ENCODE measurements at regions not wholly inside any gene's neighbourhood (a gene's known extent, or its start where the extent isn't known, plus 50 kb on each side); places are given as distances from the start of the nearest gene placed in this dataset.

DNA sequence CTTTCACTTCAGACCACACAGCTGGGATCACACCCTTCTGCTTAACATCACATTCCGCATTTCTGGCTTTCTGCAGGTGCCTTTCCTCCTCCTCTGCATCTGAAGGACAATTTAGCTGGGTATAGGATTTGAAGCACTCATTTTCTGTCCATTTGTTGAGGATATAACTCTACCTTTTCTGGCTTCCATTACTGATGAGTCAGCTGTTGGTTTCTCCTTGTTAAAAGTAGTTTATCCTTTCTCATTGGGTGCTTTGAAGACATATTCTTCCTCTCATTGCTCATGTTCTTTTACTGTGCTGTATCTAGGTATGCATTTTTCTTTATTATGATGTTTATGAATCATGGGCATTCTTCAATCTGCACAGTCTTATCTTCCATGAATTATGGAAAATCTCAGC, 199.3 kb upstream of the SOX1 start:
- H3K27ac Mint-ChIP-seq, result no peak overlapping the region
- no peak for DNase-seq
- H3K36me3 Mint-ChIP-seq (ENCODE audit: insufficient read depth), result no peaks in the 10 kb centered on the region
- no peaks in the 10 kb centered on the region for H3K4me1 Mint-ChIP-seq (ENCODE audit: low read depth in 2 of 2)
- no peak overlapping the region for H3K4me3 Mint-ChIP-seq
- H3K27me3 Mint-ChIP-seq, result peaks cover 8 to 24% of the 10 kb centered on the region in 2 donors
- peaks cover 0 to 13% of the 10 kb centered on the region in 2 donors for H3K9me3 Mint-ChIP-seq
- no peak for ATAC-seq (replicated peaks)

DNA sequence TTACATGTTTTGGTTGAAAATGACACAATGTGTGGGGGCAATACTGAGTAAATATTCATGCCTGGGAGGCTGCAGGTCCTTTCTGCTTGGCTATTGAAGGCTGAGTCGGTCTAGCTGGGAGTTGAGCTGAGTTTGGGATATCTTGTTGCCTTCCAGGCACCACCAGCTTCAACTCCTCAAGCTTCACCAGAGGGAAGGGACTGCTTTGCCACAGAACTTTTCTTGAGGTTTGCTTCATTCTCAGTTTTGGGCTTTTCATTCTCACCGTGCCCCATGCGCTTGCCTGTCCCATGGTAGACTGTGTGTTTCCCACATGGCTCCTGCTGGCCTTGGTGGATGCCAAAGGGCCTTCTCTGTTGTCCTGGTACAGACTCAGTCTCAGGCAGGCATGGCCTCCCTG, 198.2 kb upstream of the SOX1 start:
- no peaks in the 10 kb centered on the region for H3K4me1 Mint-ChIP-seq (ENCODE audit: low read depth in 2 of 2)
- H3K27ac Mint-ChIP-seq, result no peak overlapping the region
- H3K9me3 Mint-ChIP-seq, result peaks cover 2 to 13% of the 10 kb centered on the region in 2 donors
- peaks cover 8 to 34% of the 10 kb centered on the region in 2 donors for H3K27me3 Mint-ChIP-seq
- ATAC-seq (replicated peaks) (no peak), DNase-seq (no peak)
- no peaks in the 10 kb centered on the region for H3K36me3 Mint-ChIP-seq (ENCODE audit: insufficient read depth)
- no peak overlapping the region for H3K4me3 Mint-ChIP-seq

DNA sequence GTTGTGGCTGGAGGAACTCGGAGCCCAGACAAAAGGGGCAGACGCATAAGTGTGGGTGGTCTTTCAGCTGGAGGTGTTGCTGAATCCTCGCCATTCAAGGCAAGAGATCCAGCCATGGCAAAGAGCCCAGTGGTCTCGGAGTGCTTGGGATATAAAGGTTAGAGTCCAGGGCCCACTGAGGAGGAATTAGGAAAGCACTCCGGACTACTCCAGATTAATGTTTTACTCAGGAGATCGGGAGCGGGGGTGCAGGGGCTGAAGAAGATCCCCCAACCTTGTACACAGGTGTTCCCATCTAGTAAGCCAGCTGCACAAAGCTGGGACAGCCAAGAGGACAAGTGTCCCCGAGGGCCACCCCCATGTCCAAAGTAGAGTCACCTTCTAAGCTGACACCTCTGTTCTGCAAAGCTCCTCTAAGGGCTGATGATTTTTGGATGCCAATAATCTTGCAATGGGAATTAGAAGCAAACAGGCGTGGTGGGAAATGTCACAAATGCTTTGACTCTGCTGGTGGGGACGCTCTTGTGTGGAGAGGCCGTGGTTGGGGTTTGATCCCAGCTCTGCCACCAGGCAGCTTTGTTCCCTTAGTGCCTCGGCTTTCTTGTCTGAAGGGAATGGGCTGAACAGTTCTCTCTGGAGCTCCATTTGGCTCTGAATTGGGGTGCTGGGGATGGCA, 194.3 kb upstream of the SOX1 start:
- no peak overlapping the region for H3K4me3 Mint-ChIP-seq

DNA sequence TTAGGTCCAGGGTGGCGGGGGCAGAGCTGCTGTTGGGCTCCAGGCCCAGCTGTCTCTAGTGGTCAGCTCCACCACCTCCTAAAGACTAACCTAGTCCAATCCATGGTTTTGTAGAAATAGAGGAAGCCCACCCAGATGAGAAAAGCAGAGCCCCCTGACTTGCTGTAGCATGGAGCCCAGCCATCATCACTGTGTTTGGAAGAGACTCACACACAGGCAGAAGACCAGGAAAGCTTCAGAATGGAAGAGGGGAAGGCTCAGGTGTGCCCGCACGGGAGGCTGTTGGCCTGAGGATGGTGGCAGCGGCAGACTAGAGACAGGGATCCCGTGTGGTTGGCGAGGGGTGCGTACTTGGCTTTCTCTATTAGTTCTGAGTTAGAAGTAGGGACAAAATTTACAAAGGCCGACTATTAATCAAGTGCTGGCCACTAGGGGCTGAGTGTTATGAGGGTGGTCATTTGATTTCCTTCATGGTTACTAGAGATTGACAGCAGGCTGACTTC, 193.2 kb upstream of the SOX1 start:
- Mint-ChIP-seq H3K36me3 (ENCODE audit: insufficient read depth) (peaks cover 3% of the 10 kb centered on the region), H3K4me3 (no peak overlapping the region), H3K4me1 (ENCODE audit: low read depth in 2 of 2) (no peaks in the 10 kb centered on the region), H3K27ac (no peak overlapping the region), H3K27me3 (peaks cover 8 to 46% of the 10 kb centered on the region in 2 donors), H3K9me3 (peaks cover 0 to 4% of the 10 kb centered on the region in 2 donors)
- ATAC-seq (replicated peaks) (no peak), DNase-seq (no peak)

More for the DNA sequence above, 194.3 kb upstream of the SOX1 start:
- ATAC-seq (replicated peaks) (no peak), DNase-seq (no peak)
- H3K9me3 Mint-ChIP-seq, result peaks cover 4 to 8% of the 10 kb centered on the region in 2 donors
- no peak overlapping the region for H3K27ac Mint-ChIP-seq
- peaks cover 3% of the 10 kb centered on the region for H3K36me3 Mint-ChIP-seq (ENCODE audit: insufficient read depth)
- peaks cover 8 to 46% of the 10 kb centered on the region in 2 donors for H3K27me3 Mint-ChIP-seq
- no peaks in the 10 kb centered on the region for H3K4me1 Mint-ChIP-seq (ENCODE audit: low read depth in 2 of 2)

DNA sequence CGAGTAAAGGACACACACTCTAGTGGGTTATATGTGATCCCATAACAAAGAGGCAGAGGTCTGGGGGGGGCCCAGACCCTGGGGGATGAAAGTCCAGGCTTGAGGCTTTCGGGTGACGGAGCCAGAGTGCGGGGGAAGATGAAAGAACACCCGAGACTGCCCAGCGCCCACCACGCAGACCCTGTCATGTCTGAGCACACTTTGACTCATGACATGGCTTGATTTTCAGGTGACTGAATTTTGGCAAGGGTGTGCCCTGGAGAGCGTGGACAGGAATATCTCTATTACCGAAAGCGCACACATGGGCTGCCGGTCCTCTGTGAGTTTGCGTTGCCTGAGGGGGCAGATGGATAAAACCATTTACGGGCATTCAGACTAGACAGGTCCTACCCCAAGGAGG, 192.0 kb upstream of the SOX1 start:
- Mint-ChIP-seq H3K36me3 (ENCODE audit: insufficient read depth) (peaks cover 3% of the 10 kb centered on the region), H3K27ac (no peak overlapping the region), H3K27me3 (peaks cover 8 to 38% of the 10 kb centered on the region in 2 donors), H3K9me3 (peaks cover 0 to 4% of the 10 kb centered on the region in 2 donors), H3K4me1 (ENCODE audit: low read depth in 2 of 2) (no peaks in the 10 kb centered on the region), H3K4me3 (no peak overlapping the region)
- ATAC-seq (replicated peaks), result no peak
- DNase-seq, result no peak

DNA sequence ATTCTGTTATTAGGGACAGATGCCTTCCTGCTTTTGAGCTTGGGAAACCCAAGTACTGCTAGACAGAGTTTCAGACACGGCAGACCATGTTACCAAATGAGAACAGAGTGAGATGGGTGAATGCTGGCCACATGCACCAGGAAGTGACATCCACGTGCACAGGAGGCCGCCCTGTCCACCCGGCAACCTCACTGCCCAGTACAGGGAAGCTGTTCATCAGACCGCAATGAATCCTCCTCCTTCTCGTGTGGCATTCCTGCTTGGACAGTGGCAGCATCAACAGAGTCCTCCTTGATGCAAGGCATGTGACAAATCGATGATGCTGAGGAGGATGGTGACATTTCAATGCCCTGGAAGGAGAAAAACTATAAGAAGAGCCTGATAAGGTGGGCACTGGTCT, 191.0 kb upstream of the SOX1 start:
- Mint-ChIP-seq H3K4me3 (no peak overlapping the region), H3K4me1 (ENCODE audit: low read depth in 2 of 2) (no peaks in the 10 kb centered on the region), H3K27me3 (peaks cover 8 to 38% of the 10 kb centered on the region in 2 donors), H3K27ac (no peak overlapping the region), H3K9me3 (peaks cover 0 to 4% of the 10 kb centered on the region in 2 donors), H3K36me3 (ENCODE audit: insufficient read depth) (peaks cover 3% of the 10 kb centered on the region)
- ATAC-seq (replicated peaks) (no peak), DNase-seq (no peak)

DNA sequence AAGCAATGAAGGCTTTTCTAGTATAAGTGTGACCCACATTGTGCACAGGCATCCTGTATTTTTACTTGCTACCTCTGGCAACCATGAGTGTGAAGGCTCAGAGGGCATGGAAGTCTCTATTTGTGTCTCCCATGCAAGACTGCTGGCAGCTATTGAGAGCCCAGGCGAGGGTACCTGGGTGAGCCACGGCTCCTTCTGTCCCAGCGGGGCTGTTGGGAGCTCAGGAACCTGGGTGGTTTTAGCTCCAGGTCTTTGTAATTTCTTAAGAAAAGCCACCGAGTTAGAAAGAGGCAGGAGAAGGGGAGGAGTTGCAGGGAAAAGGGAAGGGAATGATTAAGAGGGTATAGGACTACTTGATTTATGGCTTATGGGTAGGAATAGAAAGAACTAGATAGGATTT, 190.4 kb upstream of the SOX1 start:
- Mint-ChIP-seq H3K27me3 (peaks cover 8 to 34% of the 10 kb centered on the region in 2 donors), H3K4me1 (ENCODE audit: low read depth in 2 of 2) (no peaks in the 10 kb centered on the region), H3K36me3 (ENCODE audit: insufficient read depth) (peaks cover 3% of the 10 kb centered on the region), H3K4me3 (no peak overlapping the region), H3K27ac (no peak overlapping the region), H3K9me3 (peaks cover 0 to 4% of the 10 kb centered on the region in 2 donors)
- DNase-seq (no peak), ATAC-seq (replicated peaks) (no peak)

DNA sequence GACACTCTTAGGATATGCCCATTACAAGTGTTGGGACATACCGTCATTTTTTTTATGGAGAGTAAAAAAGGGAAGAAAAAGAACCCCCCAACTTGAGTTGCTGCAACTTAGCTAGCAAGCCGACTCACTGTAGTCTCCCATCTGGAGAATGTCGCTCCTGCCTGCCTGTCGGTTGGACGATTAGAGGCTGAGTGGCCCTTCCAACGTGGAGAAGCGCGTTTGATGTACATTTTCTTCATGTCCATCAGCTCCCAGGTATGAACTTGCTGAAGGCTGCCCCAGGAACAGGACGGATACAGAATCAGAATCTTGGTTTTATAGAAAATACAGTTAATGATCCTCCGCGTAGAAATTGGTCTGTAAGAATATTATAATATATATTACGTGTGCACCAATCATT, 189.0 kb upstream of the SOX1 start:
- H3K27ac Mint-ChIP-seq, result no peak overlapping the region
- no peak for ATAC-seq (replicated peaks)
- no peak for DNase-seq

DNA sequence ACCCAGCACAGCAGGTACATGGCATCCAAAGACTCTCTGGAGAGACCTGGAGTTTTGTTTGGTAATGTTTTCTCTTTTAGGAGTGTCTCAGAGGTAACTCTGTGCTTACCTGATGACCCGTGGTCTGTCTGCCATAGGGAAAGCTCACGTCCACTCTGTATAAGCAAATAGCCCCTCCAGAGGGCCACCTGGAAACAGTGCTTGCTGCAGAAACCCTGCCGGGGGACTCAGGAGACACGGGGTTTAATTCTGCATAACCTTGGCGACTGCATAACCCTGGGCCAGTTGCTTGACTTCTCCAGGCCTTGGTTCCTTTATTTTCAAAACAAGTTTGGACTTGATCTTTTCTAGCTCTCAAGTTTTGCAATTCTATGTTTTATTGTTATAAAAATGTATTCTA, 187.2 kb upstream of the SOX1 start:
- Mint-ChIP-seq H3K36me3 (ENCODE audit: insufficient read depth) (peaks cover 3% of the 10 kb centered on the region), H3K27me3 (peaks cover 7 to 19% of the 10 kb centered on the region in 2 donors), H3K4me1 (ENCODE audit: low read depth in 2 of 2) (no peaks in the 10 kb centered on the region), H3K9me3 (no peaks in the 10 kb centered on the region), H3K4me3 (no peak overlapping the region), H3K27ac (no peak overlapping the region)
- no peak for ATAC-seq (replicated peaks)
- DNase-seq, result no peak

More for the DNA sequence above, 189.0 kb upstream of the SOX1 start:
- Mint-ChIP-seq H3K36me3 (ENCODE audit: insufficient read depth) (peaks cover 3% of the 10 kb centered on the region), H3K9me3 (peaks cover 0 to 4% of the 10 kb centered on the region in 2 donors), H3K4me3 (no peak overlapping the region), H3K4me1 (ENCODE audit: low read depth in 2 of 2) (no peaks in the 10 kb centered on the region), H3K27me3 (peaks cover 0 to 25% of the 10 kb centered on the region in 2 donors)

DNA sequence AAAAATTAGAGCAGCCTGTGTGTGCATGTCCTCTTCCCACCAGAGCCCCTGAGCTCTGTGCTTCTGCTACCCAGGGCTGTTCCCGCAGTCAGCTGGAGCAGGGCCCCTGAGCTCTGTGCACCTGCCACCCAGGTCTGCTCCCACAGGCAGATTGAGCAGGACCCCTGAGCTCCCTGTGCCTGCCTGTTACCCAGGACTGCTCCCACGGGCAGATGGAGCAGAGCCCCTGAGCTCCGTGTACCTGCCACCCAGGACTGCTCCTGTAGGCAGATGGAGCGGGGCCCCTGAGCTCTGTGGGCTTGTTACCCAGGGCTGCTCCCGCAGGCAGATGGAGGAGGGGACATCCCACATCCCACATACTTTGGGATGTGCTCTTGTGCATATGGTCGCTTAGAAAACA, 186.8 kb upstream of the SOX1 start:
- no peak overlapping the region for H3K27ac Mint-ChIP-seq
- H3K4me3 Mint-ChIP-seq, result no peak overlapping the region
- no peak for DNase-seq
- peaks cover 7 to 17% of the 10 kb centered on the region in 2 donors for H3K27me3 Mint-ChIP-seq
- no peak for ATAC-seq (replicated peaks)
- H3K36me3 Mint-ChIP-seq (ENCODE audit: insufficient read depth), result peaks cover 3% of the 10 kb centered on the region
- no peaks in the 10 kb centered on the region for H3K4me1 Mint-ChIP-seq (ENCODE audit: low read depth in 2 of 2)
- no peaks in the 10 kb centered on the region for H3K9me3 Mint-ChIP-seq

DNA sequence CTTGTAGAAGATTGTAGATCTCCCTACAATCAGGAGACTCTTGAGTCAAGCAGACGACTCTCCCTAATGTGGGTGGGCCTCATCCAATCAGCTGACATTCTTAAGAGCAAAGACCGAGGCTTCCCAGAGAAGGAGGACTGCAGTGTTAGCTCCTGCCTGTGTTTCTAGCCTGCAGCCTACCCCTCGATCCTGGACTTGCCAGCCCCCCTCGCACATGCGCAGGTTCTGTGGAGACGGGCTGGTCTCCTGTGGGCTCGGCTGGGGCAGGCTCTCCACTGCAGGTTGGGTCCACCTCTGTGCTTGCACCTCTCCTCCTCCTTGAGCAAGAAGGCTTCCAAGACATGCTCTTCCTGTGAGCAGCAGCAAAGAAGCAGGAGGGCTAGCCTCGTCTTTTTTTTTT, 185.2 kb upstream of the SOX1 start:
- Mint-ChIP-seq H3K27me3 (peaks cover 7 to 17% of the 10 kb centered on the region in 2 donors), H3K4me3 (no peak overlapping the region), H3K36me3 (ENCODE audit: insufficient read depth) (no peaks in the 10 kb centered on the region), H3K9me3 (no peaks in the 10 kb centered on the region), H3K27ac (no peak overlapping the region), H3K4me1 (ENCODE audit: low read depth in 2 of 2) (no peaks in the 10 kb centered on the region)
- no peak for ATAC-seq (replicated peaks)
- no peak for DNase-seq

DNA sequence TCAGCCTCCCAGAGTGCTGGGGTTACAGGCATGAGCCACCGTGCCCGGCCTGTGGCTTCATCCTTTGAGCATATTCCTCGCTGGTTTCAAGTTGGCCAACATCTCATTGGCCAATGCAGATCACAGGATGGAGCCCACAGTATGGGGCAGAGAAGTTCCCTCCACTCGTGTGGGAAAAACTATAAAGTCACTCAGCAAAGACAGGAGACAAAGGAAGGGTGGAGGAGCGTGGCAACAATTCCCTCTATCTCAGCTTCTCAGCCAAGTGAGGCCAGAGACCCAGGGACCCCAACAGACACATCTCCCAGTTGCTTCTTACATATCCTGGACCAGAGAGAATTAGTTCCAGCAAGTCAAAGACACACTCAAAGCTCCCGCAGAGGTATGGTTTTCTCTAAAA, 184.6 kb upstream of the SOX1 start:
- ATAC-seq (replicated peaks), result no peak
- Mint-ChIP-seq H3K36me3 (ENCODE audit: insufficient read depth) (no peaks in the 10 kb centered on the region), H3K4me3 (no peak overlapping the region), H3K27ac (no peak overlapping the region), H3K4me1 (ENCODE audit: low read depth in 2 of 2) (no peaks in the 10 kb centered on the region), H3K27me3 (peaks cover 7 to 17% of the 10 kb centered on the region in 2 donors), H3K9me3 (no peaks in the 10 kb centered on the region)
- no peak for DNase-seq

DNA sequence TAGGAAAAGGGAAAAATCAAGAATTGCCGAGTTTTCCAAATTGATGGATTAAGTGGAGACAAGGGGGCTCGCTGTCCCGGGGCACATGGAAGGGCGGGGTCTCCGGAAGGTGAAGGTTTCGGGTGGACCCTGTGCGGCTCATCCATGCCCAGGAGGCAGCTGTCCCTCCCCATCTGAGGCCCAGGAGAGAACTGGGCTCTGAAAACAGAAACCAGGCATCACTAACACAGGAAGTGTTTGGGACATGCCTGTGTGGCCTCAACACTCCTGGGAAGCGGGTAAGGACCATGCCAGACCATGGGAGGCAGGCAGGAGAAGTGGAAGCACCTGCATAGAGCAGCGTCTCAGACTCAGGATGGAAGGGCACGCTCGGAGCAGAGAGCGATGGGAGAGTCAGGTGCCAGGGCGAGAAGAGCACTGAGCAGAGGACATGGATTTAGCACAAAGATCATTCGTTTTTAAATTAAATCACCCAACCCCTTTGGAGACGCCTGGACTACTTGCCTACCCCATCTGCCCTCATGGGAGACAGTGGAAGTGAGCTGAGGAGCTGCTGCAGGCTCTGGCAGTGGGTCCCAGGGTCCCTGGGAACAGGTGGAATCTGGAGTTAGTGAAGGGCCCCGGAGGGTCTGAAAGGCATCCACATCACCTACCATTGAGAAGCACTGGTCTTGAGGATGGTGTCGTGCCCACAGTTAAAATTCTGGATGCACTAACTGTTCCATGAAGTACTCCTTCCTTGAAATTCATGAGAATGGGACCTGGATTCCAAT, 183.2 kb upstream of the SOX1 start:
- Mint-ChIP-seq H3K4me3 (no peak overlapping the region), H3K9me3 (no peaks in the 10 kb centered on the region), H3K27me3 (peaks cover 7 to 17% of the 10 kb centered on the region in 2 donors), H3K36me3 (ENCODE audit: insufficient read depth) (no peaks in the 10 kb centered on the region), H3K27ac (no peak overlapping the region), H3K4me1 (ENCODE audit: low read depth in 2 of 2) (no peaks in the 10 kb centered on the region)
- DNase-seq (no peak), ATAC-seq (replicated peaks) (no peak)

Measured in effector memory CD8-positive, alpha-beta T cell (primary cell).